ENCODE measurements at regions not wholly inside any gene's neighbourhood (a gene's known extent, or its start where the extent isn't known, plus 50 kb on each side); places are given as distances from the start of the nearest gene placed in this dataset.

DNA sequence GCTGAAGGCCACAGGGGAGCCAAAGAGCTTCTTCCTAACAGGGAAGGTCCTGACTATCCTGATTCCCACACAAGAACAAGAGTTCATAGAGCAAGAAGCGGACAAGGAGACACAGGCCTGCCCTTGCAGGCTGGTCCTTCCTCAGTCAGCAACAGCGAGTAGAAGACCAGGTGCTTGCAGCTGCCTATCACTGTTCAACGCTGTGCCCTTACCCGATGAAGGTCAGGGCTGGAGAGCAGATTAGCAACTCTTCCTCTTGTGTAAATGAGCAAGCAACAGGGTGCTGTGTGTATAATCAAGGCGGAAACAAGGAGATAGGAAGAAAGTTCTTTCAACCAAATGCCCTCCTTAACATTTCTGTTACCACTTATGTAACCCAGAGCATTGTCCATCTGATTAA is 115.3 kb upstream of the SPACA1 start:
- no peak overlapping the region for H3K27ac ChIP-seq
- no peaks in the 10 kb centered on the region for H3K36me3 ChIP-seq
- TF ChIP-seq CTCF (IDR thresholded peaks at IDR 0.05) = no peak
- DNase-seq (ENCODE audit: low spot score) (no peak), ATAC-seq (ENCODE audit: insufficient number of reproducible peaks, low FRiP score, low read depth) (no peak)
- no peak overlapping the region for H3K4me3 ChIP-seq
- no peaks in the 10 kb centered on the region for H3K4me1 ChIP-seq (ENCODE audit: control insufficient read depth in 1 of 2, low read depth in 2 of 2)
- no peaks in the 10 kb centered on the region for H3K9me3 ChIP-seq
- H3K27me3 ChIP-seq (replicated peaks; ENCODE audit: insufficient read depth) = no peaks in the 10 kb centered on the region

DNA sequence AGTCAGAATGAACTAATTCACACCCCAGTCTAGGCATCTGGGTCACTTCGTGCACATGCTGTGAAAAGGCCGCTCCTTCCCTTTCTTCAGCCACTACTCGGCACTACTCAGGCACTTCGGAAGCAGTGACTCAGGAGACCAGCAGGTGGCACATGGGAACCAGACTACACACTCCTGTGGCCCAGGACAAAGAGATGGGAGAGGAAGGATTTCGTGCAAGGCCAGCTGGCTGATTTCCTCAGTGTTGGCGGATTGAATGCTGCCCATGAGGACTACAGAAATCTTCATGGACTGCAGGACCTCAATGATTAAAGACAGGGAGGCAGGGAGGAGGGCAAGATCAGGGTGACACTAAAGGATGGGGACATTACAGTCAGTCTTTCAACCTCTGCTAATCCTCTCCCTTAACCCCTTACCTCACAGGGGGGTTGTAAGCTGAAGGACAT is 117.8 kb upstream of the SPACA1 start:
- Histone ChIP-seq H3K4me3 (no peak overlapping the region), H3K4me1 (ENCODE audit: control insufficient read depth in 1 of 2, low read depth in 2 of 2) (no peaks in the 10 kb centered on the region), H3K27ac (no peak overlapping the region), H3K27me3 (replicated peaks; ENCODE audit: insufficient read depth) (no peaks in the 10 kb centered on the region), H3K9me3 (no peaks in the 10 kb centered on the region), H3K36me3 (no peaks in the 10 kb centered on the region)
- ATAC-seq (ENCODE audit: insufficient number of reproducible peaks, low FRiP score, low read depth) (peak; percentile 89), DNase-seq (ENCODE audit: low spot score) (peak; percentile 73)
- TF ChIP-seq CTCF (IDR thresholded peaks at IDR 0.05) = peak; percentile 81

DNA sequence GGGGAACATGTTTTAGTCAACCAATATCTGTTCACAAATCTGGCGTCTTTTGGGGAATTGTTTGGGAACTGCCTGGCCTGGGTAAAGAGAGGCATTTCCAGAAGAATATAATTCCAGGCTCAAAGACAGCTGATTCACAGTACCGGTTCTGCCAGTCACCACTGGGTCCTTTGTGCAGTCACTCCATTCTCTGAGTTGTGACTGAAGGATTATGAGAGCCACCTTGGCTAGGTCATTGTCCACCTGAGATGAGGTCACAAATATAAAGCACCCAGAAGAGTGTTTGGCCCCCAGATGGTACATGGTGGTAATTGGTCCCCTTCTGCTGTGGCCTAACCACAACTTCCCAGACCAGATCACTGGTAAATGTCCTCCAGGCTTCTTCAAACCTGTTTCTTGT is 121.0 kb upstream of the SPACA1 start:
- TF ChIP-seq CTCF (IDR thresholded peaks at IDR 0.05) = no peak
- DNase-seq (ENCODE audit: low spot score) = no peak
- H3K4me1 ChIP-seq (ENCODE audit: control insufficient read depth in 1 of 2, low read depth in 2 of 2) = no peaks in the 10 kb centered on the region
- no peaks in the 10 kb centered on the region for H3K9me3 ChIP-seq
- H3K27ac ChIP-seq = no peak overlapping the region
- ATAC-seq (ENCODE audit: insufficient number of reproducible peaks, low FRiP score, low read depth) = no peak
- no peaks in the 10 kb centered on the region for H3K36me3 ChIP-seq
- H3K4me3 ChIP-seq = no peak overlapping the region
- no peaks in the 10 kb centered on the region for H3K27me3 ChIP-seq (replicated peaks; ENCODE audit: insufficient read depth)

DNA sequence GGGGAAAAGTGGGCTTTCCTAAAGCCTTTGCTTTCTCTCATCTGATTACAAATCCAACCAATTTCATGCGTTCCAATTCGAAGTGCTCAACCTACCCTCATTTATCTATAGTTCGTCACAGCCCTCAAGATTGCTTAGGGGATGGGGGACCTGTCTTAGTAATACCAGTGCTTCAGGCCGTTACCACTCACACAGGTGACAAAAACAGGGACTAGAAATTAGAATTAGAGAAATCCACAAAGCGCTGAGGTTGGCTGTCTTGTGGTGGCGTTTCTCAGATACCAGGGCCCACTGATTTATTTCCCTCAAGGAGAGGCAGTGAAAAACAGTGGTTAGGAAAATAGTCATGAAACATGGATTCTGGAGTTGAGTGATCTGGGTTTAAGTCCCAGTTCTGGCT is 121.6 kb upstream of the SPACA1 start:
- no peak for TF ChIP-seq CTCF (IDR thresholded peaks at IDR 0.05)
- DNase-seq (ENCODE audit: low spot score) = no peak
- H3K27ac ChIP-seq = no peak overlapping the region
- H3K4me3 ChIP-seq = no peak overlapping the region
- no peaks in the 10 kb centered on the region for H3K9me3 ChIP-seq
- H3K27me3 ChIP-seq (replicated peaks; ENCODE audit: insufficient read depth) = no peaks in the 10 kb centered on the region
- no peaks in the 10 kb centered on the region for H3K36me3 ChIP-seq
- ATAC-seq (ENCODE audit: insufficient number of reproducible peaks, low FRiP score, low read depth) = no peak
- H3K4me1 ChIP-seq (ENCODE audit: control insufficient read depth in 1 of 2, low read depth in 2 of 2) = no peaks in the 10 kb centered on the region

GRCh38 chr6:87925373-87926060 is 122.1 kb upstream of the SPACA1 start:
- no peak for ATAC-seq (ENCODE audit: insufficient number of reproducible peaks, low FRiP score, low read depth)
- Histone ChIP-seq H3K27ac (no peak overlapping the region), H3K4me1 (ENCODE audit: control insufficient read depth in 1 of 2, low read depth in 2 of 2) (no peaks in the 10 kb centered on the region), H3K27me3 (replicated peaks; ENCODE audit: insufficient read depth) (no peaks in the 10 kb centered on the region), H3K9me3 (no peaks in the 10 kb centered on the region), H3K36me3 (no peaks in the 10 kb centered on the region), H3K4me3 (no peak overlapping the region)
- TF ChIP-seq CTCF (IDR thresholded peaks at IDR 0.05) = no peak
- DNase-seq (ENCODE audit: low spot score) = no peak
